Stomach (tissue), 4 donors: ENCODE measurements at regions not wholly inside any gene's neighbourhood (a gene's known extent, or its start where the extent isn't known, plus 50 kb on each side); places are given as distances from the start of the nearest gene placed in this dataset.

Source experiments
- CTCF ChIP-seq, 7 experiments: fragments of 450-650 bp in 4 of 7; fragments of 200-600 bp in 3 of 7; sonication (generic) in 3 of 7; IDR thresholded peaks; one replicate each; pipeline ENCODE4 v1.5.1; 2016 to 2019; ENCODE audit warnings: antibody characterized with exemption in 7 of 7, control low read depth in 2 of 7, mild to moderate bottlenecking in 1 of 7
- POLR2A ChIP-seq, 4 donors: fragments of 450-650 bp; IDR thresholded peaks; one replicate each; pipeline ENCODE4 v1.6.1; 2016; ENCODE audit warnings: antibody characterized with exemption in 4 of 4, control low read depth in 2 of 4, mild to moderate bottlenecking in 1 of 4, moderate library complexity in 1 of 4

DNA sequence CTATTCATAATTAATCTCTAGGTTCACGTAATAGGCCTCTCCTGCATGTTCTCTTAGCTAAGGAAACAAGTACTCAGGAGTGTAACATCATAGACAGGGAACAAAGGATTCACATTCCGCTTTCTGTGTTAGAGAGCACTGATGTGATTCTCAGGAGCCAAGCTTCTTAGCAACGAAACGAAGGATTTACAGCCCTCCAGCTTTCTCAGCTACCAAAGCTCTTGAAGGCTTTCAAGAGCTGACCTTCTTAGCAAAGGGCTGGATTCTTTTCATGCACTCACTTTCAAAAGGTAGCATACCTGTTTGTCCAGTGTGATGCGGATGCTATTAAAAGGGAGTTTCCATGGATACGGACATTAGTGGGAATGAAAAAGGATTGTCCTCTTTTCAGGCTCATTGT is 107.4 kb downstream of the TUSC1 start:
- TF ChIP-seq CTCF (IDR thresholded peaks at IDR 0.05): no peak
- no peak for TF ChIP-seq POLR2A (IDR thresholded peaks at IDR 0.05)
